Astrocyte (in vitro differentiated cells and primary cell): ENCODE measurements at regions not wholly inside any gene's neighbourhood (a gene's known extent, or its start where the extent isn't known, plus 50 kb on each side); places are given as distances from the start of the nearest gene placed in this dataset.

Experiments used
- EZH2 ChIP-seq: IDR thresholded peaks from 2 replicates; pipeline ENCODE4 v1.6.1; 2012; ENCODE audit warnings: mild to moderate bottlenecking, low read length, inconsistent platforms; ENCODE audit not compliant: insufficient read depth
- TF ChIP-seq, protein P1 (sequence below): IDR thresholded peaks from 2 replicates; pipeline ENCODE4 v1.5.1; 2011; ENCODE audit warnings: low read depth, mild to moderate bottlenecking, inconsistent platforms, low read length, moderate library complexity; ENCODE audit not compliant: insufficient read depth

GRCh38 chr15:56788359-56788758 is 55.0 kb upstream of the ZNF280D start:
- TF ChIP-seq, protein P1, sequence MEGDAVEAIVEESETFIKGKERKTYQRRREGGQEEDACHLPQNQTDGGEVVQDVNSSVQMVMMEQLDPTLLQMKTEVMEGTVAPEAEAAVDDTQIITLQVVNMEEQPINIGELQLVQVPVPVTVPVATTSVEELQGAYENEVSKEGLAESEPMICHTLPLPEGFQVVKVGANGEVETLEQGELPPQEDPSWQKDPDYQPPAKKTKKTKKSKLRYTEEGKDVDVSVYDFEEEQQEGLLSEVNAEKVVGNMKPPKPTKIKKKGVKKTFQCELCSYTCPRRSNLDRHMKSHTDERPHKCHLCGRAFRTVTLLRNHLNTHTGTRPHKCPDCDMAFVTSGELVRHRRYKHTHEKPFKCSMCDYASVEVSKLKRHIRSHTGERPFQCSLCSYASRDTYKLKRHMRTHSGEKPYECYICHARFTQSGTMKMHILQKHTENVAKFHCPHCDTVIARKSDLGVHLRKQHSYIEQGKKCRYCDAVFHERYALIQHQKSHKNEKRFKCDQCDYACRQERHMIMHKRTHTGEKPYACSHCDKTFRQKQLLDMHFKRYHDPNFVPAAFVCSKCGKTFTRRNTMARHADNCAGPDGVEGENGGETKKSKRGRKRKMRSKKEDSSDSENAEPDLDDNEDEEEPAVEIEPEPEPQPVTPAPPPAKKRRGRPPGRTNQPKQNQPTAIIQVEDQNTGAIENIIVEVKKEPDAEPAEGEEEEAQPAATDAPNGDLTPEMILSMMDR, result no peak
- no peak for TF ChIP-seq EZH2
